GM21360 (cell line): ENCODE measurements at regions not wholly inside any gene's neighbourhood (a gene's known extent, or its start where the extent isn't known, plus 50 kb on each side); places are given as distances from the start of the nearest gene placed in this dataset.
"Not testable (repeated sequence)": the region's sequence is repeated elsewhere in the genome, so short reads cannot be mapped to it uniquely, and the experiment has no call there.

Experiments used
- ATAC-seq: cut with Tn5 transposase; IDR thresholded peaks from one replicate; pipeline ENCODE4 v1.9.1; 2021; ENCODE audit warnings: mild to moderate bottlenecking, moderate library complexity; ENCODE audit not compliant: unreplicated experiment

DNA sequence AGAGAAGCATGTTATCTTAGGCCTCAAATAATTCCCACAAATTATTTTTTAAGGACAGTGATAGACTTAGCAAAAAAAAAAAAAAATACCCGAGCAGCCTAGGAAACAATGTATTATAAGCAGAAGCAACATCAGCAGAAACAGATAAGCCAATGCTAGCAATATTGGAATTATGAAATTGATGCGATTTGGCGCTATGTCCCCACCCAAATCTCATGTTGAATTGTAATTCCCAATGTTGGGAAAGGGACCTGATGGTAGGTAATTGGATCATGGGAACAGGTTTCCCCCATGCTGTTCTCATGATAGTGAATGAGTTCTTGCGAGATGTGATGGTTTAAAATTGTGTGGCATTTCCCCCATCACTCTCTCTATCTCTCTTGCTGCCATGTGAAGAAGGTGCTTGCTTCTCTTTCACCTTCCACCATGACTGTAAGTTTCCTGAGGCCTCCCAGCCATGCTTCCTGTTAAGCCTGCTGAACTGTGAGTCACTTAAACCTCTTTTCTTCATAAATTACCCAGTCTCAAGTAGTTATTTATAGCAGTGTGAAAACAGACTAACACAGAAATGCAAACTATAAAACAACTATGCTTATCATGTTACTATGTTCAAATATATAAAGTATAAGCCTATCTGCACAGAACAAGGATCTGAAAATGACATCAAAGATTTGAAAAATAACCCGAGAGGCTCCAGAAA, 75.6 kb upstream of the HIVEP3 start:
- ATAC-seq: no peak

DNA sequence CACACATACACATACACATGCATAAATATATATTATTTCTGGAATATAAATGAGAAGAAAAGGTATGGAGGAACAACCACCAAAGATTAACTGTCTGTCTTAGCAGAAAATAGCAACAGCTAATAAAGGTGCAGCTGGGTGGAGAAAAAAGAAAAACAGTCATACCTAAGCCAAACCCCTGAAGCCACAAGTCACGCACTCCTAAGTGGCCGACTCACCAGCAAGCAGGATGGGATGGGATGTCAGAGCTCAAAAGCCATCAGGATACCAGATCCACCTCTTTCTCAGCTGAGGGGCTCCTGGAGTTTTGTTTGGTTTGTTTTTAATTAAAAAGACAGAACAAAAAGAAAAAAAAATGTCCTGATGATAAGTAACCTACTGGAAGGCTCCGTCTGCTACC, 64.7 kb upstream of the HIVEP3 start:
- no peak for ATAC-seq

DNA sequence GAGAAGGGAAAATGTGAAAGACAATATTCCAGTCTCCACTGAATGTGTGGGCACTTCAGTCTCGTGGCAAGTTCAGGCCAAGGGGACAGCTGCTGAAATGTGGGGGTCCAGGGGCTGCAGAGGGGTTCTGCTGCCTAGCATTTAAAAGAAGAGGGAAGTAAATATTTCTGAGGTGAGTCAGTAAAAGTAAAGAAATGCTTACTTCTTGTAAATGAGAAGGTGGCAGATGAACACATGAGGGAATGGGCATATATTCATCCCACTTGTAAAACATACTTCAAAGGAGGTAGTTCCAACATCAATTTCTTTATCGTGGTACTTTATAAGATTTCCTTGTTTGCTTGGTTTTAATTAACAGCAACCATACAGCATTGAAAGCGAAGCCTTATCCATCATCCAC, 63.1 kb upstream of the HIVEP3 start:
- ATAC-seq: no peak

DNA sequence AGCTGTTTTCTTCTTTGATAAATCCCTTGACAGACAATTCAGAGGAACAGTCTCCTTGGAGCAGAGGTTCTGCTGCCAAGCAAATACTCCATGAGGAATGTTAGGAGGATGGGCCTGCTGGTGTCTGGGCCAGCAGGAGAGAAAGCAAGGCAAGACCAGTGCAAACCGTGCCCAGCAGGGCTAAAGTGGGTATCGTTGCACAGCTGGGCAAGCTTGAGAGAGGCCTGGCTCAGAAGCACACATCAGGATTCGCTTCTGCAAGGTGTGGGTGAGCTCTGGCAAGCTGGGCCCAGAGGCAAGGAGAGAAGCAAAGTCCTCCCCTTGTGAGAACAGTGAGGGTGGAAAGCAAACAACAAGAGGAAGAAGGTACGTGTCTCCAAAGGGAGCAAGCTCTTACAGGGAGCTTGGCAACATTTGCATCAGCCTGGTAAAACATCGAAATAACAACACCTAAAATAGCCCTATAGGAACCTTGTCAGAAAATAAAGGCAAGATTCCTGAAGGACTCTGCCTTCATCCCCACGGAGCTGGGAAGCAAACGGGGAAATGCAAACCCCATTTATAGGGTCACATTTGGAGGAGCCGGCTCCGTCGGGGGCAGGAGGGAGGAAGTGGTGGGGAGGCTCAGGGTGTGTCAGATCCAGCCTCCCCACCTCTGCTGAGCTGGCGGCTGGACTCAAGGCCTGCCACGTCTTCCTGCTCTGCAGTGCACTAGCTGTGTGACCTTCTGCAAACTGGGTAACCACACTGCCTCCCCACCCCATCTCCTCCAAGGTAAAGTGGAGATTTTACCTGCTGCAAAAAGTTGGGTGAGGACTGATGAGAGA, 62.3 kb upstream of the HIVEP3 start:
- no peak for ATAC-seq

DNA sequence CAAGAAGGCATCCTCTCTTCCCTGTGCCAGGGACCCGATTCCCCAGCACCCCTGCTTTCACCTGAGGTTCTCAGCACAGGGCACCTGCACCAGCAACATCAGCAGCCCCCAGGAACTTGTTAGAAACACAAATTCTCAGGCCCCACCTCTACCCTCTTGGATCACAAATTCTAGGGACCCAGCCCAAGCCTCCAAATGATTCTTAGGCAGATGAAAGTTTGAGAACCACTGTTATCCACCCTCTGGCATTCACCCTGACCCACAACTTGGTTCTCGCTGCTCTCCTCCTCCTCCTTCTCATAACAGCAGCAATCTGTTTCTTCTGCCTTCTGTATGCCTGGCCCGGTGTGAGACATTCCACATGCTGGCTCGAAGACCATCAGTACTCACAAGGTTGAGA, 60.3 kb upstream of the HIVEP3 start:
- ATAC-seq: no peak

DNA sequence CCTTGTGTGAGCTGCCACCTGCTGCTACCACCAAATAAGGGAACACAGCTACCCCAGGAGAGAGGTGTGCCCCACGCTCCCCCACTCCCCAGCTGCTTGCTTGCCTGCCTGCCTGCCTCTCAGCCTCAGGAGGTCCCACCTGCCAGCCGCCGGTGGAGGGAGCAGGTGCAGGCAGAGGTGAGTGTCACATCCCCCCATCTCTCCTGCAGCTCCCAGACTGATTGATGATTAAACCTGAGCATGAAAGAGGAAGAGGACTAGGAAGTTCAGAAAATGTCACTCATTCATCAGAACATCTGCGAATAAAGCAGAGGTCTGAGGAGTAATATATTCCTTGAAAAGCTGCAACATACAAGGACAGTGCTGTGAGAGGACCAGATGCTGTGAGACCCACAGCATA, 58.6 kb upstream of the HIVEP3 start:
- no peak for ATAC-seq

DNA sequence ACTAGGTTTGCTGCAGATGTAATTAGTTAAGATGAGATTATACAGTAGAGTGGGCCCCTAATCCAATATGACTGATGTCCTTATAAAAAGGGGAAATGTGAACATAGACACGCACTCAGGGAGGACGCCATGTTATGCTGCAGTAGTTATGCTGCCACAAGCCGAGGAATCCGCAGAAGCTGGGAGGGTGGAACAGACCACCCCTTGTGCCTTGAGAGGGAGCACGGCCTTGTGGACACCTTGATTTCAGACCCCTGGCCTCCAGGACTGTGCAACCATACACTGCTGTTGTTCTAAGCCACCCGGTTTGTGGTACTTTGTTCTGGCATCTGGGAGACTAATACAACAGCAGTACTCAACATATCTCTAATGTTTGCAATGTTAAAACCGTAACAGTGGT, 57.9 kb upstream of the HIVEP3 start:
- ATAC-seq: no peak

DNA sequence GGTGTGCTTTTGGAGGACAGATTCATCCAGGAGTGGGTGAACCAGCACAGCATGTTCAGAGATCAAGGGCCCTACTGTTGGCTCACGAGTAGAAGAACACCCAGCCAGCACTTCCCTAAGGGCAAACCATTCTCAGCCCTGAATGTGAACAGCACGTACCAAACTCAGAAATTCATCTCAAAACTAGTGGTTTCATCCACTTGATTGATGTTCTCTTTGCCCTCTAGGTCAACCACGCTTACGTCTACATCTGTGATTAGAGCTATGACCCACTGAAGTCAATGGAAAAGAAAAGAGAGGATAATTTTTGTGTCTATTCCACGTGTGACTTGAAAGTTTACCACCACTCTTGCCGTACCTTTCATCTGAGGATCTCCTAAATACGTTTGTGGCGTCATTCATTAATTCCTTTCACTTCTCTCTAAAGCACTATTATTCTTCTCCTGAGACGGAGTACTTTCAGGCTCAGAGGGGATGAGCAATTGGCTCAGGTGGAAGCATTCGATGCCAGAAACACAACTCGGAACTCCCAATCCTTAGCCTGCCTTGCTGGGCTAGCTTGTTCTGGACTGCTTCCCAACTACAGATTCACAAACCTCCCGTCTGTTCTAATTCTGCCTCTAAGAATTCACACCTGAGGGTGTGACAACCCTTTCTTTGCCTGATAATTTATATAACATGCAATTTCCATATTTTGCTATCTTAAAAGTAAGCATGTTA, 57.3 kb upstream of the HIVEP3 start:
- ATAC-seq: no peak

DNA sequence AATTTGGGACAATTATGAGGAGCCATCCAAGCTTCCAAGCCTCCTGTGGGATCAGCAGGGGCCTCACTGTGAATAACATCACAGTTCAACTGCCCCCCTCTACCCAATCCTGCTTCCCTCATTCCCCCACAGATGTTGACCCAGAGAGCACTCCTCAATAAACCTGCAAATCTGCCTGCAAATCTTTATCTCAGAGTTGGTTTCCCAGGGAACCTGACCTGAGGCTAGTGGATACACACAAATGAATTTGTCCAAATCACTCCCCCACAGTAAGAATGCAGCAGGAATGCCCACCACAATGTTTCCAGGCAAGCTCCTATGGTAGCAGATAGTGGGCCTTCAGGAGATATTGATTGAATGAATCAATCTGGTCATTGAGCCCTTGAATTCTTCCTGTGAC, 56.4 kb upstream of the HIVEP3 start:
- no peak for ATAC-seq

DNA sequence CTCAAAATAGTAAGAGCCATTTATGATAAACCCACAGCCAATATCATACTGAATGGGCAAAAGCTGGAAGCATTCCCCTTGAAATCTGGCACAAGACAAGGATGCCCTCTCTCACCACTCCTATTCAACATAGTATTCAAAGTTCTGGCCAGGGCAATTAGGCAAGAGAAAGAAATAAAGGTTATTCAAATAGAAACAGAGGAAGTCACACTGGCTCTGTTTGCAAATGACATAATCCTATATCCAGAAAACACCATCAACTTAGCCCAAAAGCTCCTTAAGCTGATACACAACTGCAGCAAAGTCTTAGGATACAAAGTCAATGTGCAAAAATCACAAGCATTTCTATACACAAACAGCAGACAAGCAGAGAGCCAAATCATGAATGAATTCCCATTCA, 49.8 kb upstream of the HIVEP3 start:
- not testable (repeated sequence) for ATAC-seq
